Activated T-cell treated with anti-CD3 and anti-CD28 coated beads for 48 hours (primary cell): ENCODE measurements at regions not wholly inside any gene's neighbourhood (a gene's known extent, or its start where the extent isn't known, plus 50 kb on each side); places are given as distances from the start of the nearest gene placed in this dataset.

Experiments
- DNase-seq: peaks from one replicate; pipeline ENCODE4 v3.0.0-alpha.2; 2020; ENCODE audit warnings: low read depth

DNA sequence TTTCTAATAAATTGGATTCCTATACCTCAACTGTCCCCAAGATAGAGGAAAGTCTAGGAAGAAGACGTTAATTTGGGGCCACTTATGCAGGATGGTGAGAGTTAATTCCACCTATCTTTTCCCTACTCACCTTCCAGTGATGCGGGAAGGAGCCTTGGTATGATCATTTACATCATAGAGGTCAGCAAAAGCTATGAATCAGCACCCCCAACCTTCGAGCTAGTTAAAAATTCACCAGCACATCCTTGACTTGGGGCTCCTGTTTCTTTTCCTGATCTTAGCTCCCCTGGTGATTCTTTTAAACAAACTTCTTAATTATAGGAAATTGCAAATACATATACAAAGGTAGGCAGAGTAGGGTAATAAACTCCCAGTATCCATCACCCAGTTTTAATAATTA is 366.6 kb downstream of the SOX2 start:
- no peak for DNase-seq

GRCh38 chr3:182078929-182079328 is 367.2 kb downstream of the SOX2 start:
- DNase-seq, result no peak

DNA sequence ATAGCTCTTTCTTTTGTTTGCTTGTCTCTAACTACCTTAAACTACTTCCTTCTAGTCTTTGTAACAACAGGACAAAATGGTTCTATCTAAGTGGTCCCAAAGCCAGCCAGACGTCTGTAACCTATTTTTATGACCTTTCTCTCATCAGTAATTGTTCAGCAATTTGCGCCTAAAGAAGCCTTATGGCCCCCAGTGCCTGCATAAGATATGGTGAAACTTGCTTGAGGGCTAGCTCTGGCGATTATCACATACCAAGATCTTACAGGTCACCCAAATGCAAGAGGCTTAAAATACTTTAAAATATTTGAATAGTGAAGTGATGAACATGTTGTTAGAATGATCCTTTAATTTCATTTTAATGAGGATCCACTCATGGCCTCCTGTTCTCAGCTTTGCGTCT is 369.4 kb downstream of the SOX2 start:
- DNase-seq, result no peak

DNA sequence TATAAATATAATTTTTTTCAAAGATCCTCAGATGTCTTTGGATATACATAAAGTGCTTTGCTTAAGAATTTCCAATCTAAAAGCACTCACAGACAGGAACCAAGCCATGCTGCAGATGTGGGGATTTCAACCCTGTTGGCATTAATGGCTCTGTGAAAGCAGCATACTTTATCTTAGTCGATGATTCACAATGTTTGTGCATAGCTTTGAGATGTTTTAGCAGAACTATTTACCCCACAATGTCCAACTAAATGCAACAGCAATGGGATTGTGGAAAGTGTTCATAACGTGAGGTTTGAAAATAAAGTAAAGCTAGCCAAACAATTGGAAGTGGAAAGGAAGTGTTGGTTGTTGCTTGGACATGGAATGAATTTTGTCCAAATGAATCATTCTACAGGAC is 371.4 kb downstream of the SOX2 start:
- no peak for DNase-seq

DNA sequence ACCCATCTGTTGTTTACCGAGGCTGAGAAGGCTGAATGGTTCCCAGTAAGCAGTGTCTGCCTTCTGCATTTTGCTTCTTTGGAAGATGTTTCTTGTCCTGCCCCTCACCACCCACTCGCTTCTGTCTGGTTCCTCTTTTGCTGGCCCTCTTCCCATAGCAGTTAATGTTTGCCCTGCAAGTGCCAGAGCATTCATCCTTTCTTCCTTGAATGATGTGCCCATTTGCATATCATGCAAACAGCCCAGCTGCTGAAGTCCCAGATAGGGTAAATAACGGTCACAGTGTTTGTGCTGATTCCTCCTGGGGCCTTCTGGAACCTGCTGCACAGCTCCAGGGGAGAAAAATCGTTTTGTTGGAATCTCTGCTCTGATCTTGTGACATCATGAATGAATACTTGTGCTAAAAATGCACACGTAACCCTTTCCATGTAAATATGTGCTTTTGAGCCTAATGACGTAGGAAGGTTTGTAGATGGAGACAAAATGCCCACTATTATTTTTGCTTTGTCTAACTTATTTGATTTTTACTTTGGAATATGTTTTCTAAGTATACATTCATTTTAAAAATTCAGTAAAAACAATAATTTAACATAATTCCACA is 381.0 kb downstream of the SOX2 start:
- DNase-seq, result no peak

DNA sequence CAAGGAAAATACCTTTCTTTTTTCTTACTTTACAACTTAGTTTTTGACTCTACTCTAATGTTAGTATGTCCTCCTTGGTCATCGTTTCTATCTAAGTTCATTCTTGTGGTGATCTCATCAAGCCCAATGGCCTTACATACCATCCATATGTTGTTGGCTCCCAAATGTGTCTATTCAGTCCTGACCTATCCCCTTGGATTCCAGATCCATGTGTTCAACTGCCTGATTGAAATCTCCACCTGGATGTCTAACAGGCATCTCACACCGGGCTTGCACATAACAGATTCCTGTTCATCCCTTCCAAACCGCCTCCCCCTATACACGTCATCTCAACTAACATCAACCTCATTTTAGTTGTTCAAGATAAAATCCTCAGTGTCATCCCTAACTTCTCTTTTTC is 382.6 kb downstream of the SOX2 start:
- DNase-seq, result no peak

- DNase-seq, result no peak
These were observed 393.2 kb downstream of the SOX2 start for GRCh38 chr3:182104881-182105280.

DNA sequence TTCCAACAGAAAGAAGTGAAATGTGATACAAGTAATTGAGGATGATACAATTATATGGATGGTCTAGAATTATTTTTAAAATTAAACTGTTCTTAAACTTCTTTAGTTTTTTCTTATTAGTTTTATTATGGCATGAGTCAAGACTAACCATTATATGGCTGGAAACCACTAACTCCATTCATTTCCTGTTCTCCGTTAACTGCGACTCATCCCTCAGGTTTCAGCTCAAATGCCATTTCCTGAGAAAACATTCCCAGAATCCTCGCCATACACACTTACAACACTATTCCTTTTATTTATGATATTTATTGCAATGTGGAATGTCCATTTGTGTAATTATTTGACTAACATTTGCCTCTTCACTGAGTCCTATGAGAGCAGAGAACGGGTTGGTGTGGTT is 394.1 kb downstream of the SOX2 start:
- no peak for DNase-seq

DNA sequence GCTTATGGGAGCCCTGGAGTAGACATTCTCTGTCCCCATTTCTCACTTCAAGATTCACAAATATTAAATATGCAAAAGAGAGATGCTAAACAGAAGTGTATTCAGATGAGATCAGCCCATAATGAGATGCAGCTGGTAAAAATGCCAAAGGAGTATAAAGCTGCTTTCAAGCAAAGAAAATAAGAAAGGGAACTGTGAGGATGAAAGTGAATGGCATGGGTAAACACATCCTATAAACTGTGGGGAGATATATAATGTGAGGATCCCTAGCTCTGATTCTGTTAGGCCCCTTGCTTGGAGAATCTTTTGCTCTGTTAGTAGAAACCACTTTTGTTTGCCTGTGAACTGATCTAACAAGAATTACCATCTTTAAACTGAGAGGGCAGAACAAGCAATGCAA is 396.6 kb downstream of the SOX2 start:
- DNase-seq, result no peak

DNA sequence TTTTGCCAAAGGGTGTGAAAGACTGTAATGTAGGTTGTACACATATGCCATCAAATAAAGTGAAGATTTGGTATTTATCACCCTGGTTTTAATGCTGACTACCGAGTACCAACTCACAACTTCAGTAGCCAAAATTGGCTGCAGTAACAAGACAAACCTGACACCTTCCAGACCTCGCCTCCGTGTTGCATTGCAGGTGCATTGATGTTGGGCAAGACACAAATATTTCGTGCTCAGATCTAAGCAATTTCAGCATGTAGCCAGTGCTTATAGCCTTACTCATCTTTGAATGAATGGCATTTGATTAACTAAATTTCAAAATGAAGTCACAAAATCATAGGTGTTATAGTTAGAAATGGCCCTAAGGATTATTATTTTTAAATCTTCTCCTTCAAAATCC is 400.2 kb downstream of the SOX2 start:
- DNase-seq, result no peak

- no peak for DNase-seq
These were observed 403.7 kb downstream of the SOX2 start for GRCh38 chr3:182115328-182116015.

GRCh38 chr3:182116386-182116785 is 404.7 kb downstream of the SOX2 start:
- no peak for DNase-seq

DNA sequence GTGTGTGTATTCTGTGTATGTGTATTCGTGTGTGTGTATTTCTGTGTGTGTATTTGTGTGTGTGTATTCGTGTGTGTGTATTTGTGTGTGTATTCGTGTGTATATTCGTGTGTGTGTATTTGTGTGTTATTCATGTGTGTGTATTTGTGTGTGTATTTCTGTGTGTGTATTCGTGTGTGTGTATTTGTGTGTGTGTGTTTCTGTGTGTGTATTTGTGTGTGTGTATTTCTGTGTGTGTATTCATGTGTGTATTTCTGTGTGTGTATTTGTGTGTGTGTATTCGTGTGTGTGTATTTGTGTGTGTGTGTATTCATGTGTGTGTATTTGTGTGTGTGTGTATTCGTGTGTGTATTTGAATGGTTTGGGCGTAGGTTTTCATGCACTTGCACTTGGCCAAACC is 405.4 kb downstream of the SOX2 start:
- DNase-seq, result no peak

- no peak for DNase-seq
These were observed 405.9 kb downstream of the SOX2 start for GRCh38 chr3:182117583-182117982.

DNA sequence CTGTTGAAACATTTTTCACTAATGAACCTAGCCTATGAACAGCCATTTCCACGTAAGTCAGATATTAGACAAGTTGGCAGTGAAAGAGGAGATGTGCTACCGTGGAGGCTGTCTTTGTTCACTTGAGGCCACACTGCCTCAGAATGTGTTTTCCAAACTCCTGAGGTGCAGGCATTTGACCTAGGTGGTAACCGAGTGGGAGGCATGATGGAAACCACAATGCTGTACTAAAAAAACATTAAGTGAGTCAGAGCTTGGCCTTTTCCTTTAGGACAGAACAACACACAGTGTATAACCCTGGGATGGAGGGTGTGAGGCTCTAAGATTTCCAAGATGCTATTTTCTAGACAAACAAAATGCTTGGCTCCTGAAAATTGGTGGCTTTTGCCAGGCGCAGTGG is 406.3 kb downstream of the SOX2 start:
- DNase-seq, result no peak

- DNase-seq, result no peak
These were observed 409.7 kb downstream of the SOX2 start for GRCh38 chr3:182121401-182121800.

- DNase-seq, result no peak
These were observed 411.1 kb downstream of the SOX2 start for GRCh38 chr3:182122779-182123178.

- DNase-seq, result no peak
These were observed 412.5 kb downstream of the SOX2 start for GRCh38 chr3:182124187-182124586.

- no peak for DNase-seq
These were observed 413.0 kb downstream of the SOX2 start for GRCh38 chr3:182124716-182125115.

DNA sequence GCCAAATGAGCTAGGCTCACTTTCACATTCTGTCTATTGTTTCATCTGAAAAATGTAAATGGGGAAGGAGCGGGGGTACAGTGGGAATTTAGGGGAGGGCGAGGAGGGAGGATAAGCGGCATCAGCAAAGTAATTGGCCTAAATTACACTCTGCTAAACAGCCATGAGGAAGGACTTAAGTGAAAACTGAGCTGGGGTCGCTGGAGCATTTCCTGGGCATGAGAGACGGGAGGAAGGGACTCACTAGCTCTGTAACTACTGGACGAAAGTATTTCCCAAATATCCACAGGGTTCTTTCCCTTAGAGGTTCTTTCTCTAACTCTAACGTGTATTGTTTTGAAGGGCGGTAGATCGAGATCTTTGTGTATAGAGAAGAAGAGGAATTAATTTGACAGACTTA is 418.0 kb downstream of the SOX2 start:
- no peak for DNase-seq

DNA sequence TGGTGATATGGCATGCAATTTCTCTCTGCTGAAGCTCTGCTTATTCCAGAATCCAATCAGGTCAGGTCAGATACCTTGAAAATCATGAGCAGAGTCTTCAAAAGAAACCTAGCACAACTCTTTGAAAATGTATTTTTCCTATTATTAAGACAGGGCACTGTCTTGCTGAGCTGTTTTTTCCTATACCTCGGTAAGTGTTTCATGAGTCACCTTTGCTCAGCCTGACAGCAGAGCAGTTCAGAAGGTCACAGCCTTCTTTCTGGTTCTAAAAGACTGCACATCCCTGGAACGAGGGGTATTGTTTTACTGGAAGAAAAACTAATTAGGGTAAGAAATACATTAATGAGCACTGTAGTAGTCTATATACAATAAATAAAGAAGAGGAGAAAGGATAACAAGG is 422.0 kb downstream of the SOX2 start:
- no peak for DNase-seq

DNA sequence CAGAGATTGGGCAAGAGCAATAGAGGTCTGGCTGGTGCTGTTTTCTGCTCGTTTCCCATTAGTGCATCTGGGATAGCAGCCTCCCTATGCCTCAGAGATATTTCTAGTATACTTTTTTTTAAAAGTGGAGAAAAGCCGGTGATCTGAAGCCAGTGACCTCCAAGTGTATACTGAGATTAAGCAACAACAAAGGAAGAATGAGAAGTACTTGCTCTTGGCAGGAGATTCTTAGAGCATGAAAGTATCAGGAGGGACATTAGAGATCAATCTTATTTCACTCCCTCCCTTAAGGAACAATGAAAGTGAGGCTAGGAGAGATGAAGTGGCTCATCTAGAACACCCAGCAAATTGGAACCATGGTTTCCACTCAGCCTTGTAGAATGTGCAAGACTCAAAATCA is 423.3 kb downstream of the SOX2 start:
- no peak for DNase-seq

DNA sequence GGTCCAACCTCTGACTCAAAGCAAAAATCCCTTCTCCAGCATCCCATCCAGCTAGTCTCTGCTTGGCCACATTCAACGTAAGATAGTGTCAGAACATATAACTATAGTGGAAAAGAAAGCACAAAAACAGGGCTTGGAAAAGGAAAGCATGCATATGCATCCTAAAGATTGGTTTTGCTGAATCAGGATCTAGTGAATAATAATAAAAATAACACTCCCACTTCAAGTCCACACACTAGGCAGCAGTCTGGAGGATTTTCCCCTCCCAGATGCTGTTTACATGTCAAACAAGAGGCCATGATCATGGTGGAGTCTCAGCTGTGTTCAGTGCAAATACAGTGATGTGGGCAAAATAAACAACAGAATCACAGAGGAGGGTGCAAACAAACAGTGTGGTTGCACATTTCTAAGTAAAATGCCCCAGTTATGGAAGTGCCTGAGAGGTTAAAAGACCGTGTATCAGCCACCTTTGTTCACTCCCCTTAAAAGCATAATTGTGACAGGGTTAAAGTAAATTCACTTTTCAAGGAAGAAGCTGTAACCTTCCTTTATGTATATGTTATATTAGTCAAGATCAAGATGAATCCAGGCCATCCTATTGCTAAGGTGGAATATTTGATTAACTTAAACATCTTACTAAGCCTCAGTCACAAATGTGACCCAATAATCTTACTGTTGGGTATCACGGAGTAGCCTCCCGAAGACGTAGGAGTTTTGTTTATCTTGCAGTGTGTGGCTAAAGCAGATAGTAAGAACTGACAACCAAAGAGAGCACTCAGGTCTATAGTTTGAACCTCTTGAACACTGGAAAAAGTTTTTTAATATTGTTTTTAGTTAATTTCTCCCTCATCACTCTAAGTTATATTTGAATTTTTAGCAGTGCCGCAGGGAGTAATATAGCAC is 424.5 kb downstream of the SOX2 start:
- no peak for DNase-seq
